Natural killer cell (primary cell): ENCODE measurements at regions not wholly inside any gene's neighbourhood (a gene's known extent, or its start where the extent isn't known, plus 50 kb on each side); places are given as distances from the start of the nearest gene placed in this dataset.

Experiments
- ATAC-seq, 3 donors: fragments of 150-1000 bp in 2 of 3; fragments of 200-7000 bp in 1 of 3; cut with Tn5 transposase; 1 replicate in 1 of 3; 2 replicates in 2 of 3; pipeline ENCODE4 v1.10.0; 2021; ENCODE audit warnings: mild to moderate bottlenecking in 2 of 3, moderate library complexity in 2 of 3
- DNase-seq, 2 donors: peaks; one replicate each; pipeline versions ENCODE4 v3.0.0 to v3.0.0-alpha.2; 2013 to 2021; ENCODE audit warnings: mixed read lengths in 1 of 2
- H3K27ac ChIP-seq: one replicate; pipeline ENCODE4 v1.5.1; 2013; ENCODE audit warnings: mild to moderate bottlenecking, low read length
- H3K27me3 ChIP-seq: one replicate; pipeline ENCODE4 v1.6.1; 2013; ENCODE audit warnings: low read length; ENCODE audit not compliant: control insufficient read depth, insufficient read depth
- H3K36me3 ChIP-seq: one replicate; pipeline ENCODE4 v1.6.1; 2013; ENCODE audit warnings: low read length; ENCODE audit not compliant: control insufficient read depth, insufficient read depth
- H3K4me1 ChIP-seq: one replicate; pipeline ENCODE4 v1.6.1; 2013; ENCODE audit warnings: low read length; ENCODE audit not compliant: control insufficient read depth, insufficient read depth
- H3K4me3 ChIP-seq: one replicate; pipeline ENCODE4 v1.5.1; 2013; ENCODE audit warnings: low read length
- H3K9me3 ChIP-seq: one replicate; pipeline ENCODE4 v1.6.1; 2013; ENCODE audit warnings: low read length; ENCODE audit not compliant: control insufficient read depth, insufficient read depth
- H3K27ac Mint-ChIP-seq, 2 donors: one replicate each; pipeline ENCODE4 v1.8.0; 2022; ENCODE audit warnings: mild to moderate bottlenecking in 2 of 2, mixed read lengths in 2 of 2, moderate library complexity in 1 of 2
- H3K27me3 Mint-ChIP-seq, 2 donors: one replicate each; pipeline ENCODE4 v1.8.0; 2022; ENCODE audit warnings: low read depth in 2 of 2, mixed read lengths in 2 of 2
- H3K36me3 Mint-ChIP-seq: one replicate; pipeline ENCODE4 v1.8.0; 2022; ENCODE audit warnings: mixed read lengths
- H3K4me1 Mint-ChIP-seq, 2 donors: one replicate each; pipeline ENCODE4 v1.8.0; 2022; ENCODE audit warnings: mixed read lengths in 2 of 2
- H3K4me3 Mint-ChIP-seq: one replicate; pipeline ENCODE4 v1.8.0; 2022; ENCODE audit warnings: mild to moderate bottlenecking, moderate library complexity, mixed read lengths
- H3K9me3 Mint-ChIP-seq, 2 donors: one replicate each; pipeline ENCODE4 v1.8.0; 2022; ENCODE audit warnings: mixed read lengths in 2 of 2
- CTCF ChIP-seq: fragments of 200-600 bp; IDR thresholded peaks from one replicate; pipeline ENCODE4 v1.8.0; 2022; ENCODE audit warnings: antibody characterized with exemption
- WGBS: methylation state at CpG from one replicate; pipeline ENCODE4 v1.1.7; 2013; ENCODE audit warnings: missing lambda C conversion rate; ENCODE audit not compliant: insufficient coverage; 5-methylcytosine and 5-hydroxymethylcytosine counted together
- intact Hi-C: fragments of 100-400 bp; cut with micrococcal nuclease; formaldehyde crosslinking; loops from one replicate; pipeline ENCODE4 v1.14.2; 2022

GRCh38 chr1:166289309-166290050 is 122.7 kb upstream of the FAM78B start:
- Mint-ChIP-seq H3K9me3 (peaks cover 0 to 7% of the 10 kb centered on the region in 2 donors), H3K36me3 (no peaks in the 10 kb centered on the region), H3K4me1 (no peaks in the 10 kb centered on the region), H3K27me3 (no peaks in the 10 kb centered on the region), H3K27ac (no peak overlapping the region), H3K4me3 (no peak overlapping the region)
- Histone ChIP-seq H3K27ac (no peak overlapping the region), H3K9me3 (no peaks in the 10 kb centered on the region), H3K4me3 (no peak overlapping the region), H3K4me1 (no peaks in the 10 kb centered on the region), H3K27me3 (no peaks in the 10 kb centered on the region), H3K36me3 (no peaks in the 10 kb centered on the region)
- WGBS: 93% methylated on average over 4 of the region's 4 CpGs
- intact Hi-C loops: no loop called here
- DNase-seq (no peak), ATAC-seq (no peak)
- TF ChIP-seq CTCF: no peak

- Mint-ChIP-seq H3K4me3 (no peak overlapping the region), H3K27me3 (no peaks in the 10 kb centered on the region), H3K4me1 (no peaks in the 10 kb centered on the region), H3K36me3 (no peaks in the 10 kb centered on the region), H3K9me3 (peaks cover 0 to 4% of the 10 kb centered on the region in 2 donors), H3K27ac (no peak overlapping the region)
- no peak for DNase-seq
- intact Hi-C loops: no loop called here
- TF ChIP-seq CTCF: no peak
- H3K9me3 ChIP-seq: no peaks in the 10 kb centered on the region
- H3K4me3 ChIP-seq: no peak overlapping the region
- no peak for ATAC-seq
- no peak overlapping the region for H3K27ac ChIP-seq
- no peaks in the 10 kb centered on the region for H3K36me3 ChIP-seq
- H3K27me3 ChIP-seq: no peaks in the 10 kb centered on the region
- no peaks in the 10 kb centered on the region for H3K4me1 ChIP-seq
- WGBS: 89% methylated on average over 1 of the region's 1 CpG
Measured at GRCh38 chr1:166295656-166296055, 128.9 kb upstream of the FAM78B start.

DNA sequence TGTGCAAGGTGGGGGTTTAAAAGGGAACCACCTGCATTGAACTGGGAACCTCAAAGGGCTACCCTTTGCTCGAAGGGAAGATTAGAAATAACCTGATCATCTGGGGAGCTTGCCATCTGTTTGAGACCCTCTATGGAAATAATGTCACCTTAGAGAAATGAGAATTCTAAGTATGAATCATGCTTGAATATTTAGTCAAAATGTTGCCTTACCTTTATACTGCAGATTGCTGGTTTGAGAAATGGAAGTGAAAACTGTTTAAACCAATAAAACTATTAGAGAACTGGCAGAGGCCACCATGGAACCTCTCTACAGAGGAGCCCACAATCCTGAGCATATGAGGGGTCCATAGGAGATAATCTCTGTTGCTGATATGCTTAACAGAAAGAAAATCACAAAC is 131.2 kb upstream of the FAM78B start:
- Mint-ChIP-seq H3K4me3 (no peak overlapping the region), H3K36me3 (no peaks in the 10 kb centered on the region), H3K4me1 (no peaks in the 10 kb centered on the region), H3K27me3 (no peaks in the 10 kb centered on the region), H3K9me3 (no peaks in the 10 kb centered on the region), H3K27ac (no peak overlapping the region)
- H3K9me3 ChIP-seq: no peaks in the 10 kb centered on the region
- H3K27me3 ChIP-seq: no peaks in the 10 kb centered on the region
- H3K27ac ChIP-seq: no peak overlapping the region
- DNase-seq: no peak
- H3K36me3 ChIP-seq: no peaks in the 10 kb centered on the region
- no peak for ATAC-seq
- intact Hi-C loops: no loop called here
- no peaks in the 10 kb centered on the region for H3K4me1 ChIP-seq
- no peak for TF ChIP-seq CTCF
- H3K4me3 ChIP-seq: no peak overlapping the region
- WGBS: 85% methylated on average over 1 of the region's 1 CpG

- H3K4me1 Mint-ChIP-seq: no peaks in the 10 kb centered on the region
- H3K9me3 Mint-ChIP-seq: peaks cover 0 to 2% of the 10 kb centered on the region in 2 donors
- no peak overlapping the region for H3K27ac Mint-ChIP-seq
- H3K36me3 Mint-ChIP-seq: no peaks in the 10 kb centered on the region
- no peaks in the 10 kb centered on the region for H3K9me3 ChIP-seq
- no peak overlapping the region for H3K4me3 Mint-ChIP-seq
- H3K4me3 ChIP-seq: no peak overlapping the region
- ATAC-seq (no peak), DNase-seq (no peak)
- TF ChIP-seq CTCF: no peak
- whole genome bisulfite sequencing: 84% methylated on average over 5 of the region's 5 CpGs
- H3K36me3 ChIP-seq: no peaks in the 10 kb centered on the region
- H3K4me1 ChIP-seq: no peaks in the 10 kb centered on the region
- no peak overlapping the region for H3K27ac ChIP-seq
- intact Hi-C loops: no loop called here
- no peaks in the 10 kb centered on the region for H3K27me3 ChIP-seq
- H3K27me3 Mint-ChIP-seq: no peaks in the 10 kb centered on the region
Measured at GRCh38 chr1:166300767-166301166, 134.0 kb upstream of the FAM78B start.
